Smooth muscle cell (in vitro differentiated cells): ENCODE measurements at regions not wholly inside any gene's neighbourhood (a gene's known extent, or its start where the extent isn't known, plus 50 kb on each side); places are given as distances from the start of the nearest gene placed in this dataset.
A peak's percentile ranks its signal among the peaks of the same experiment; 100 is the strongest.

Experiments
- DNase-seq: peaks from one replicate; lab custom pipeline; 2025; ENCODE audit not compliant: unreplicated experiment; lab: John Stamatoyannopoulos, UW
- H2AFZ ChIP-seq: fragments of 200-600 bp; sonication (generic); 2 replicates; pipeline ENCODE4 v1.6.0; 2016; ENCODE audit warnings: antibody characterized with exemption, low read depth, mild to moderate bottlenecking
- H3F3A ChIP-seq: fragments of 200-600 bp; sonication (generic); 2 replicates; pipeline ENCODE4 v1.6.0; 2017; ENCODE audit warnings: antibody characterized with exemption, low read depth
- H3K27ac ChIP-seq: fragments of 200-600 bp; sonication (generic); 2 replicates; pipeline ENCODE4 v1.5.1; 2016; ENCODE audit warnings: low read depth, mild to moderate bottlenecking
- H3K27me3 ChIP-seq: fragments of 200-600 bp; sonication (generic); 2 replicates; pipeline ENCODE4 v1.6.1; 2016; ENCODE audit warnings: low read depth, mild to moderate bottlenecking
- H3K36me3 ChIP-seq: fragments of 200-600 bp; sonication (generic); 2 replicates; pipeline ENCODE4 v1.5.1; 2016; ENCODE audit warnings: low read depth
- H3K4me1 ChIP-seq: fragments of 200-600 bp; sonication (generic); 2 replicates; pipeline ENCODE4 v1.5.1; 2016; ENCODE audit warnings: low read depth
- H3K4me2 ChIP-seq: fragments of 200-600 bp; sonication (generic); 2 replicates; pipeline ENCODE4 v1.6.0; 2016; ENCODE audit warnings: mild to moderate bottlenecking
- H3K4me3 ChIP-seq: fragments of 200-600 bp; sonication (generic); 2 replicates; pipeline ENCODE4 v1.5.1; 2016; ENCODE audit warnings: mild to moderate bottlenecking
- H3K79me2 ChIP-seq: fragments of 200-600 bp; sonication (generic); 2 replicates; pipeline ENCODE4 v1.6.0; 2016; ENCODE audit warnings: low read depth, mild to moderate bottlenecking
- H3K9ac ChIP-seq: fragments of 200-600 bp; sonication (generic); 2 replicates; pipeline ENCODE4 v1.6.0; 2016; ENCODE audit warnings: low read depth
- H3K9me3 ChIP-seq: fragments of 200-600 bp; sonication (generic); replicated peaks from 2 replicates; pipeline ENCODE4 v1.5.1; 2016; ENCODE audit warnings: low read depth
- H4K20me1 ChIP-seq: fragments of 200-600 bp; sonication (generic); 2 replicates; pipeline ENCODE4 v1.6.0; 2016; ENCODE audit warnings: low read depth
- WGBS: methylation state at CpG from one replicate; pipeline ENCODE4 v1.1.7; 2016; ENCODE audit warnings: low lambda C conversion rate; 5-methylcytosine and 5-hydroxymethylcytosine counted together
- TF ChIP-seq, protein P1 (sequence below): fragments of 200-600 bp; sonication (generic); IDR thresholded peaks from 2 replicates; pipeline ENCODE4 v1.5.1; 2017; ENCODE audit warnings: borderline replicate concordance, mild to moderate bottlenecking, antibody characterized with exemption; ENCODE audit not compliant: insufficient read depth, poor library complexity, severe bottlenecking

DNA sequence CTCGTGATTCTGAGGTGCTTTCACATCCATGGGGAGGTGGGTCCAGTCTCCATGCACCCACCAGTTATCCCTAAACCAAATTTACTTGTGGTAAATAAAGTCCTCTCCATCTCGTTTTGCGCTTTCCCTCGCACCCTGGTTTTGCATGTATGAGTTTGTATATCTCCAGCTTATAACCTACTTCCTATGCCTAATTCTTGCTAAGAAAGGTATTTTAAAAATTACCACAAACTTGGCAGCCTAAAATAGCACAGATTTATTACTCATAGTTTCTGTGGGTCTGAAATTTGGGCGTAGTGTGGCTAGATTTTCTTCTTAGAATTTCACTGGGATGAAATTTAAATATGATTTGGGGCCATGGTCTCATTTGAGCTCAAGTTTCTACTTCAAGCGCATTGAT is 511.5 kb downstream of the NYAP2 start:
- H3K4me2 ChIP-seq, result no peak overlapping the region
- no peaks in the 10 kb centered on the region for H3F3A ChIP-seq
- no peaks in the 10 kb centered on the region for H3K79me2 ChIP-seq
- H2AFZ ChIP-seq, result no peak overlapping the region
- WGBS, result 91% methylated on average over 6 of the region's 6 CpGs
- no peak overlapping the region for H3K4me3 ChIP-seq
- H3K9me3 ChIP-seq, result peaks cover 3% of the 10 kb centered on the region
- H4K20me1 ChIP-seq, result no peaks in the 10 kb centered on the region
- no peaks in the 10 kb centered on the region for H3K4me1 ChIP-seq
- TF ChIP-seq, protein P1, sequence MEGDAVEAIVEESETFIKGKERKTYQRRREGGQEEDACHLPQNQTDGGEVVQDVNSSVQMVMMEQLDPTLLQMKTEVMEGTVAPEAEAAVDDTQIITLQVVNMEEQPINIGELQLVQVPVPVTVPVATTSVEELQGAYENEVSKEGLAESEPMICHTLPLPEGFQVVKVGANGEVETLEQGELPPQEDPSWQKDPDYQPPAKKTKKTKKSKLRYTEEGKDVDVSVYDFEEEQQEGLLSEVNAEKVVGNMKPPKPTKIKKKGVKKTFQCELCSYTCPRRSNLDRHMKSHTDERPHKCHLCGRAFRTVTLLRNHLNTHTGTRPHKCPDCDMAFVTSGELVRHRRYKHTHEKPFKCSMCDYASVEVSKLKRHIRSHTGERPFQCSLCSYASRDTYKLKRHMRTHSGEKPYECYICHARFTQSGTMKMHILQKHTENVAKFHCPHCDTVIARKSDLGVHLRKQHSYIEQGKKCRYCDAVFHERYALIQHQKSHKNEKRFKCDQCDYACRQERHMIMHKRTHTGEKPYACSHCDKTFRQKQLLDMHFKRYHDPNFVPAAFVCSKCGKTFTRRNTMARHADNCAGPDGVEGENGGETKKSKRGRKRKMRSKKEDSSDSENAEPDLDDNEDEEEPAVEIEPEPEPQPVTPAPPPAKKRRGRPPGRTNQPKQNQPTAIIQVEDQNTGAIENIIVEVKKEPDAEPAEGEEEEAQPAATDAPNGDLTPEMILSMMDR, result no peak
- no peaks in the 10 kb centered on the region for H3K27me3 ChIP-seq
- no peak for DNase-seq
- H3K36me3 ChIP-seq, result no peaks in the 10 kb centered on the region
- H3K9ac ChIP-seq, result no peak overlapping the region
- no peak overlapping the region for H3K27ac ChIP-seq

DNA sequence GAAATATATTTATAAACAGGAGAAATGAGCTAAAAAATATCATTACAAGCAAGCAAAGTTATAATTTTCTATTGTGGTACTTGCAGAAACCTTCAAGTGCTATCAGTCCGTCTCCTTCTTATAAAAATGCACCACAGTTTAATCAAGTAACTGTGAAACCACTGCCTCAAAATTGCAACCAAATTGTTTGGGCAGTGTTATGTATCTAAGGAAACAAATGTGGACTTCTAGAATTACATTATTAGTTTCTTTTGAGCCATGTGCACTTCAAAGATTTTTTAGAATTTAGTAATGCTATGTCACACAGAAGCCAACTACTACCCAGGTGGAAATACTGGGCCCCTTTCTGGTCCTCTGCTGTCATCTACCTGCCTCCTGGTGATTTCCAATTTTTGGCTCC is 495.6 kb downstream of the NYAP2 start:
- DNase-seq, result no peak
- Histone ChIP-seq H2AFZ (no peak overlapping the region), H3K36me3 (no peaks in the 10 kb centered on the region), H3K9ac (peak overlapping the region; percentile 49), H3K9me3 (no peaks in the 10 kb centered on the region), H3K4me1 (no peaks in the 10 kb centered on the region), H3K27me3 (no peaks in the 10 kb centered on the region), H3K4me3 (no peak overlapping the region), H3K4me2 (no peak overlapping the region), H4K20me1 (no peaks in the 10 kb centered on the region), H3K79me2 (no peaks in the 10 kb centered on the region), H3F3A (no peaks in the 10 kb centered on the region), H3K27ac (peak overlapping the region; percentile 68)
- TF ChIP-seq, protein P1, result no peak
- WGBS, result 84% methylated on average over 1 of the region's 1 CpG

DNA sequence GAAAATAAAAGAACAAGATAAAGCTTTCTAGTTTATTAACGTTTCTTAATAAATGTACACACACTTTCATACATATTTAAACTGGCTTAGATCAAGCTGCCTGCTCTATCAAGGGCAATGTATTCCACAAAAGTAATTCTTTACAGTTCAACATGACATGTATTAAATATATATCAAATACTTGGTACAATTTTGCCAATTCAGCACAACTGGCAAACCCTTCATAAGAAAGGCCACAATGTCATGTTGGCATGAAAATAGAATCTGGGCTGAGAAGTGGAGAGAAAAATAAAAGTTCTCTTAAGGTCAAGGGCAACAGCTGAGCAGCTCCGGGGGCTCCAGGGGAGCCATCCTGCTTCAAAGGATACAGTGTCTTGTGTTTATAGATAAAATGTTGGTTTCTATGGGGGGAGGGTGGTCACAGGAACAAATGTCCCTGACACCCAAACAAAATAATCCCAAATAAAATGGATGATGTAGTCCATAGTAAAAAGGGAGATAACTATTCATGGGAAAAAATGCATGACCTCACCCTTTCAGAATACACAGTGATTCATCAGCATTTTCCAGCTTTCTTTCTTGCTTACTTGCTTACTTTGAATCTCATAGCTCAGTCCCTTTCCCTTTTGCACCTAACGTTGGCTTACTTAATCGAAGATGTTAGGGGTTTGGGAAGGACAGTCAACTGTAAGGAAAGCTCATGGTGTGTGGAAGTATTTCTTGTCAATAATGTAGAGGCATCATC is 494.9 kb downstream of the NYAP2 start:
- peak overlapping the region; percentile 68 for H3K27ac ChIP-seq
- no peaks in the 10 kb centered on the region for H3K36me3 ChIP-seq
- TF ChIP-seq, protein P1, result no peak
- no peak for DNase-seq
- WGBS, result 58% methylated on average over 4 of the region's 4 CpGs
- H3K9me3 ChIP-seq, result no peaks in the 10 kb centered on the region
- peak overlapping the region; percentile 70 for H2AFZ ChIP-seq
- no peaks in the 10 kb centered on the region for H4K20me1 ChIP-seq
- no peaks in the 10 kb centered on the region for H3K4me1 ChIP-seq
- H3K27me3 ChIP-seq, result no peaks in the 10 kb centered on the region
- peak overlapping the region; percentile 49 for H3K9ac ChIP-seq
- no peaks in the 10 kb centered on the region for H3K79me2 ChIP-seq
- H3F3A ChIP-seq, result no peaks in the 10 kb centered on the region
- peak overlapping the region; percentile 64 for H3K4me2 ChIP-seq
- H3K4me3 ChIP-seq, result no peak overlapping the region

DNA sequence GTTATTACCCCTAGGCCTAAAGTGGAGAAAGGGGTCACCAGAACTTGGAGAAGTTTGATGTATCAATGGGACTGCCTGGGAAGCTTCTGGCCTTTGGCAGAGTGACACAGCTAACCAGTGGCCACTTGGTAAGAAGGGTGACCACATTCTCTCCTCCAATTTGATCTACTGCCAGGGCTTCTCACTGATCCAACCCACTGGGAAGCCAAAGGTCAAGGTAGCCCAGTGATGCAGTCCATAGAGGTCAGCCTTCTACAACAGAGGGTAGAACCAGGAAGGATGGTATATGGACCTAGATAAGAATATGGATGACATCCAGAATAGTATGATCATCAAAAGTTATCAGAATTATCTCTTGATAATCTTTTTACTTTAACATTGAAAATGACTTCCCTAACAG is 493.6 kb downstream of the NYAP2 start:
- no peaks in the 10 kb centered on the region for H3K79me2 ChIP-seq
- no peaks in the 10 kb centered on the region for H3K27me3 ChIP-seq
- TF ChIP-seq, protein P1, result no peak
- no peak for DNase-seq
- no peak overlapping the region for H3K27ac ChIP-seq
- no peaks in the 10 kb centered on the region for H3K36me3 ChIP-seq
- H2AFZ ChIP-seq, result no peak overlapping the region
- H3K9me3 ChIP-seq, result no peaks in the 10 kb centered on the region
- H4K20me1 ChIP-seq, result no peaks in the 10 kb centered on the region
- H3K4me1 ChIP-seq, result no peaks in the 10 kb centered on the region
- no peaks in the 10 kb centered on the region for H3F3A ChIP-seq
- H3K4me2 ChIP-seq, result no peak overlapping the region
- H3K9ac ChIP-seq, result no peak overlapping the region
- no peak overlapping the region for H3K4me3 ChIP-seq
